ENCODE measurements at regions not wholly inside any gene's neighbourhood (a gene's known extent, or its start where the extent isn't known, plus 50 kb on each side); places are given as distances from the start of the nearest gene placed in this dataset.
"Not testable (repeated sequence)": the region's sequence is repeated elsewhere in the genome, so short reads cannot be mapped to it uniquely, and the experiment has no call there.

- DNase-seq (ENCODE audit: low read depth in 2 of 2, low spot score in 1 of 2) = no peak
These were observed 373.9 kb downstream of the DSEL start for GRCh38 chr18:67142604-67143003.

- DNase-seq (ENCODE audit: low read depth in 2 of 2, low spot score in 1 of 2) = no peak
These were observed 376.0 kb downstream of the DSEL start for GRCh38 chr18:67140495-67140894.

- DNase-seq (ENCODE audit: low read depth in 2 of 2, low spot score in 1 of 2) = no peak
These were observed 376.6 kb downstream of the DSEL start for GRCh38 chr18:67139899-67140298.

- DNase-seq (ENCODE audit: low read depth in 2 of 2, low spot score in 1 of 2) = no peak
These were observed 380.5 kb downstream of the DSEL start for GRCh38 chr18:67135981-67136380.

- DNase-seq (ENCODE audit: low read depth in 2 of 2, low spot score in 1 of 2) = no peak
These were observed 381.6 kb downstream of the DSEL start for GRCh38 chr18:67134911-67135310.

GRCh38 chr18:67133669-67134068, 382.9 kb downstream of the DSEL start:
- DNase-seq (ENCODE audit: low read depth in 2 of 2, low spot score in 1 of 2) = no peak

- no peak for DNase-seq (ENCODE audit: low read depth in 2 of 2, low spot score in 1 of 2)
These were observed 383.6 kb downstream of the DSEL start for GRCh38 chr18:67132919-67133318.

- no peak for DNase-seq (ENCODE audit: low read depth in 2 of 2, low spot score in 1 of 2)
These were observed 385.0 kb downstream of the DSEL start for GRCh38 chr18:67131498-67131897.

GRCh38 chr18:67126751-67127150, 389.8 kb downstream of the DSEL start:
- DNase-seq (ENCODE audit: low read depth in 2 of 2, low spot score in 1 of 2) = not testable (repeated sequence)

- DNase-seq (ENCODE audit: low read depth in 2 of 2, low spot score in 1 of 2) = no peak
These were observed 392.6 kb downstream of the DSEL start for GRCh38 chr18:67123901-67124300.

GRCh38 chr18:67117804-67118203, 398.7 kb downstream of the DSEL start:
- DNase-seq (ENCODE audit: low read depth in 2 of 2, low spot score in 1 of 2) = no peak

GRCh38 chr18:67109535-67109934, 407.0 kb downstream of the DSEL start:
- no peak for DNase-seq (ENCODE audit: low read depth in 2 of 2, low spot score in 1 of 2)

GRCh38 chr18:67108894-67109293, 407.6 kb downstream of the DSEL start:
- no peak for DNase-seq (ENCODE audit: low read depth in 2 of 2, low spot score in 1 of 2)

GRCh38 chr18:67104700-67105284, 411.7 kb downstream of the DSEL start:
- DNase-seq (ENCODE audit: low read depth in 2 of 2, low spot score in 1 of 2) = no peak

- DNase-seq (ENCODE audit: low read depth in 2 of 2, low spot score in 1 of 2) = no peak
These were observed 422.4 kb downstream of the DSEL start for GRCh38 chr18:67094123-67094522.

GRCh38 chr18:67092141-67092540, 424.4 kb downstream of the DSEL start:
- DNase-seq (ENCODE audit: low read depth in 2 of 2, low spot score in 1 of 2) = no peak

GRCh38 chr18:67081482-67082211, 434.9 kb downstream of the DSEL start:
- no peak for DNase-seq (ENCODE audit: low read depth in 2 of 2, low spot score in 1 of 2)

GRCh38 chr18:67080601-67081000, 435.9 kb downstream of the DSEL start:
- DNase-seq (ENCODE audit: low read depth in 2 of 2, low spot score in 1 of 2) = no peak

GRCh38 chr18:67074309-67074708, 442.2 kb downstream of the DSEL start:
- DNase-seq (ENCODE audit: low read depth in 2 of 2, low spot score in 1 of 2) = no peak

- no peak for DNase-seq (ENCODE audit: low read depth in 2 of 2, low spot score in 1 of 2)
These were observed 443.7 kb downstream of the DSEL start for GRCh38 chr18:67072791-67073190.

GRCh38 chr18:67068608-67069007, 447.9 kb downstream of the DSEL start:
- no peak for DNase-seq (ENCODE audit: low read depth in 2 of 2, low spot score in 1 of 2)

GRCh38 chr18:67047334-67047733, 443.4 kb upstream of the CDH19 start:
- DNase-seq (ENCODE audit: low read depth in 2 of 2, low spot score in 1 of 2) = no peak

- no peak for DNase-seq (ENCODE audit: low read depth in 2 of 2, low spot score in 1 of 2)
These were observed 439.4 kb upstream of the CDH19 start for GRCh38 chr18:67043276-67043675.
